ENCODE measurements at regions not wholly inside any gene's neighbourhood (a gene's known extent, or its start where the extent isn't known, plus 50 kb on each side); places are given as distances from the start of the nearest gene placed in this dataset.
"Not testable (repeated sequence)": the region's sequence is repeated elsewhere in the genome, so short reads cannot be mapped to it uniquely, and the experiment has no call there.

GRCh38 chr11:44389963-44390605, 80.1 kb upstream of the ALX4 start:
- no peak overlapping the region for H3K27ac ChIP-seq (ENCODE audit: low read depth, low read length, poor library complexity, severe bottlenecking)
- DNase-seq (ENCODE audit: low spot score): no peak
- no peak for TF ChIP-seq CTCF (conservative IDR thresholded peaks at IDR 0.05; ENCODE audit: low read depth, low read length)
- TF ChIP-seq EZH2 (IDR thresholded peaks at IDR 0.05; ENCODE audit: borderline replicate concordance, low read depth, low read length, poor library complexity, severe bottlenecking): no peak
- BruUV-seq (replicated peaks): no TSS peak
- intact Hi-C loops (cut with micrococcal nuclease; ENCODE audit: unreplicated experiment): loop anchor here (5.0 kb wide), 1 partner anchor 103 kb away; no protein-coding TSS in a partner anchor
- ChIA-PET POLR2A (ENCODE audit: low non-redundant PET) (no interaction called here), CTCF (no interaction called here)
- H3K36me3 ChIP-seq (ENCODE audit: insufficient read depth, low read length, poor library complexity, severe bottlenecking): no peaks in the 10 kb centered on the region
- H3K9me3 ChIP-seq (ENCODE audit: low read depth, low read length, poor library complexity, severe bottlenecking): peaks cover 8% of the 10 kb centered on the region
- no peak overlapping the region for H3K4me3 ChIP-seq (ENCODE audit: low read depth, low read length, poor library complexity, severe bottlenecking)
- peaks cover 4% of the 10 kb centered on the region for H3K4me1 ChIP-seq (ENCODE audit: insufficient read depth, low read length, poor library complexity, severe bottlenecking)
- peaks cover 3% of the 10 kb centered on the region for H3K27me3 ChIP-seq (replicated peaks; ENCODE audit: insufficient read depth, low read depth, low read length, poor library complexity)

- H3K36me3 ChIP-seq (ENCODE audit: insufficient read depth, low read length, poor library complexity, severe bottlenecking); H3K27ac ChIP-seq (ENCODE audit: low read depth, low read length, poor library complexity, severe bottlenecking); BruUV-seq (replicated peaks); CTCF ChIA-PET; H3K4me3 ChIP-seq (ENCODE audit: low read depth, low read length, poor library complexity, severe bottlenecking); intact Hi-C loops (cut with micrococcal nuclease; ENCODE audit: unreplicated experiment); H3K4me1 ChIP-seq (ENCODE audit: insufficient read depth, low read length, poor library complexity, severe bottlenecking); H3K27me3 ChIP-seq (replicated peaks; ENCODE audit: insufficient read depth, low read depth, low read length, poor library complexity); POLR2A ChIA-PET (ENCODE audit: low non-redundant PET); H3K9me3 ChIP-seq (ENCODE audit: low read depth, low read length, poor library complexity, severe bottlenecking); DNase-seq (ENCODE audit: low spot score): not testable (repeated sequence)
These were observed 81.1 kb upstream of the ALX4 start for GRCh38 chr11:44391004-44391403.

GRCh38 chr11:44396746-44397145, 86.8 kb upstream of the ALX4 start:
- BruUV-seq (replicated peaks); POLR2A ChIA-PET (ENCODE audit: low non-redundant PET); intact Hi-C loops (cut with micrococcal nuclease; ENCODE audit: unreplicated experiment); H3K4me3 ChIP-seq (ENCODE audit: low read depth, low read length, poor library complexity, severe bottlenecking); DNase-seq (ENCODE audit: low spot score); H3K27ac ChIP-seq (ENCODE audit: low read depth, low read length, poor library complexity, severe bottlenecking); H3K36me3 ChIP-seq (ENCODE audit: insufficient read depth, low read length, poor library complexity, severe bottlenecking); CTCF ChIA-PET; H3K9me3 ChIP-seq (ENCODE audit: low read depth, low read length, poor library complexity, severe bottlenecking); H3K4me1 ChIP-seq (ENCODE audit: insufficient read depth, low read length, poor library complexity, severe bottlenecking): not testable (repeated sequence)
- H3K27me3 ChIP-seq (replicated peaks; ENCODE audit: insufficient read depth, low read depth, low read length, poor library complexity): peaks cover 16% of the 10 kb centered on the region

GRCh38 chr11:44397586-44398178, 87.7 kb upstream of the ALX4 start:
- ChIA-PET POLR2A (ENCODE audit: low non-redundant PET) (no interaction called here), CTCF (no interaction called here)
- DNase-seq (ENCODE audit: low spot score): no peak
- Histone ChIP-seq H3K9me3 (ENCODE audit: low read depth, low read length, poor library complexity, severe bottlenecking) (no peaks in the 10 kb centered on the region), H3K27ac (ENCODE audit: low read depth, low read length, poor library complexity, severe bottlenecking) (no peak overlapping the region), H3K4me3 (ENCODE audit: low read depth, low read length, poor library complexity, severe bottlenecking) (no peak overlapping the region), H3K27me3 (replicated peaks; ENCODE audit: insufficient read depth, low read depth, low read length, poor library complexity) (peaks cover 16% of the 10 kb centered on the region), H3K36me3 (ENCODE audit: insufficient read depth, low read length, poor library complexity, severe bottlenecking) (no peaks in the 10 kb centered on the region), H3K4me1 (ENCODE audit: insufficient read depth, low read length, poor library complexity, severe bottlenecking) (no peaks in the 10 kb centered on the region)
- intact Hi-C loops (cut with micrococcal nuclease; ENCODE audit: unreplicated experiment): no loop called here
- BruUV-seq (replicated peaks): no TSS peak
- TF ChIP-seq CTCF (conservative IDR thresholded peaks at IDR 0.05; ENCODE audit: low read depth, low read length) (no peak), EZH2 (IDR thresholded peaks at IDR 0.05; ENCODE audit: borderline replicate concordance, low read depth, low read length, poor library complexity, severe bottlenecking) (no peak)
